B cell (primary cell): ENCODE measurements at regions not wholly inside any gene's neighbourhood (a gene's known extent, or its start where the extent isn't known, plus 50 kb on each side); places are given as distances from the start of the nearest gene placed in this dataset.

ENCODE experiments used
- ATAC-seq: fragments of 200-7000 bp; cut with Tn5 transposase; one replicate; pipeline ENCODE4 v1.10.0; 2021; ENCODE audit warnings: low read depth, mild to moderate bottlenecking, moderate number of reproducible peaks, moderate library complexity
- CTCF ChIA-PET: fragments of 350-600 bp; sonication (Branson Sonifier 250); formaldehyde crosslinking; loops from one replicate; lab custom pipeline; 2021; ENCODE audit warnings: antibody characterized with exemption, inconsistent platforms; lab: Charles Lee
- POLR2A ChIA-PET: fragments of 350-600 bp; sonication (Branson Sonifier 250); formaldehyde crosslinking; loops from one replicate; lab custom pipeline; 2021; ENCODE audit warnings: antibody characterized with exemption; lab: Charles Lee
- DNase-seq: peaks from one replicate; pipeline ENCODE4 v3.0.0; 2013
- H2AFZ ChIP-seq: 2 replicates; pipeline ENCODE4 v1.6.1; 2012; ENCODE audit warnings: mild to moderate bottlenecking, low read depth, low read length; ENCODE audit not compliant: insufficient read depth, poor library complexity, severe bottlenecking
- H3K27ac ChIP-seq, 2 donors: 1 replicate in 1 of 2; 2 replicates in 1 of 2; pipeline ENCODE4 v1.5.1; 2012 to 2013; ENCODE audit warnings: low read length in 2 of 2, mild to moderate bottlenecking in 2 of 2, moderate library complexity in 1 of 2
- H3K27me3 ChIP-seq, 4 experiments: fragments of 200-600 bp in 1 of 4; sonication (generic) in 1 of 4; replicated peaks in 1 of 4; 1 replicate in 2 of 4; 2 replicates in 2 of 4; pipeline versions ENCODE4 v1.6.1 to v1.7.0; 2013 to 2016; ENCODE audit warnings: low read length in 3 of 4, mild to moderate bottlenecking in 2 of 4, mixed read lengths in 1 of 4, moderate library complexity in 1 of 4; ENCODE audit not compliant: insufficient read depth in 4 of 4, control insufficient read depth in 3 of 4; ENCODE audit errors: control extremely low read depth in 1 of 4
- H3K36me3 ChIP-seq, 2 experiments: replicated peaks in 1 of 2; 1 replicate in 1 of 2; 2 replicates in 1 of 2; pipeline versions ENCODE4 v1.6.1 to v1.7.1; 2013; ENCODE audit warnings: low read length in 1 of 2; ENCODE audit not compliant: insufficient read depth in 2 of 2, control insufficient read depth in 1 of 2; ENCODE audit errors: control extremely low read depth in 1 of 2, extremely low read depth in 1 of 2
- H3K4me1 ChIP-seq, 2 donors: fragments of 200-600 bp in 1 of 2; sonication (generic) in 1 of 2; 1 replicate in 1 of 2; 2 replicates in 1 of 2; pipeline versions ENCODE4 v1.5.1 to v1.6.1; 2013 to 2017; ENCODE audit warnings: low read length in 2 of 2; ENCODE audit not compliant: control insufficient read depth in 2 of 2, insufficient read depth in 2 of 2
- H3K4me2 ChIP-seq: replicated peaks from 2 replicates; pipeline ENCODE3; 2012; ENCODE audit warnings: mild to moderate bottlenecking, low read depth, low read length; ENCODE audit not compliant: poor library complexity, severe bottlenecking
- H3K4me3 ChIP-seq, 5 experiments: fragments of 200-600 bp in 1 of 5; sonication (generic) in 1 of 5; 1 replicate in 3 of 5; 2 replicates in 2 of 5; pipeline versions ENCODE4 v1.5.1 to v1.7.0; 2011 to 2016; ENCODE audit warnings: low read length in 4 of 5, mild to moderate bottlenecking in 4 of 5, low read depth in 2 of 5, control low read depth in 1 of 5, moderate library complexity in 1 of 5; ENCODE audit not compliant: insufficient read depth in 1 of 5; ENCODE audit errors: control extremely low read depth in 1 of 5, extremely low read depth in 1 of 5
- H3K79me2 ChIP-seq: fragments of 200-600 bp; sonication (generic); one replicate; pipeline ENCODE4 v1.6.0; 2016; ENCODE audit warnings: low read length; ENCODE audit not compliant: control insufficient read depth, insufficient read depth
- H3K9ac ChIP-seq: fragments of 200-600 bp; sonication (generic); 2 replicates; pipeline ENCODE4 v1.6.1; 2017; ENCODE audit warnings: mild to moderate bottlenecking, low read length, moderate library complexity
- H3K9me3 ChIP-seq, 3 donors: one replicate each; pipeline versions ENCODE4 v1.6.1 to v1.7.1; 2013; ENCODE audit warnings: low read length in 2 of 3; ENCODE audit not compliant: control insufficient read depth in 2 of 3, insufficient read depth in 1 of 3; ENCODE audit errors: control extremely low read depth in 1 of 3
- H4K20me1 ChIP-seq: 2 replicates; pipeline ENCODE4 v1.6.0; 2012; ENCODE audit warnings: mild to moderate bottlenecking, low read length; ENCODE audit not compliant: insufficient read depth, control insufficient read depth, poor library complexity, severe bottlenecking
- H3K27ac Mint-ChIP-seq: one replicate; pipeline ENCODE4 v1.8.0; 2021; ENCODE audit warnings: mixed read lengths
- H3K27me3 Mint-ChIP-seq: one replicate; pipeline ENCODE4 v1.8.0; 2021; ENCODE audit warnings: mixed read lengths
- H3K4me1 Mint-ChIP-seq: one replicate; pipeline ENCODE4 v1.8.0; 2021; ENCODE audit warnings: mixed read lengths
- H3K4me3 Mint-ChIP-seq: one replicate; pipeline ENCODE4 v1.8.0; 2021; ENCODE audit warnings: mixed read lengths
- H3K9me3 Mint-ChIP-seq: one replicate; pipeline ENCODE4 v1.8.0; 2022; ENCODE audit warnings: mixed read lengths; ENCODE audit not compliant: insufficient read depth
- CTCF ChIP-seq: fragments of 200-600 bp; IDR thresholded peaks from one replicate; pipeline ENCODE4 v1.8.0; 2022; ENCODE audit warnings: antibody characterized with exemption, mild to moderate bottlenecking
- EZH2 ChIP-seq: IDR thresholded peaks from 2 replicates; pipeline ENCODE4 v1.6.1; 2012; ENCODE audit warnings: borderline replicate concordance, low read depth, mild to moderate bottlenecking, moderate library complexity, low read length; ENCODE audit not compliant: insufficient read depth, poor library complexity, severe bottlenecking
- WGBS: methylation state at CpG from one replicate; pipeline ENCODE4 v1.1.5; 2013; ENCODE audit warnings: missing lambda C conversion rate; ENCODE audit not compliant: insufficient coverage; 5-methylcytosine and 5-hydroxymethylcytosine counted together
- intact Hi-C: fragments of 100-400 bp; cut with micrococcal nuclease; formaldehyde crosslinking; loops from one replicate; pipeline ENCODE4 v1.10.0; 2022

GRCh38 chr1:99465176-99465900, 180.6 kb upstream of the PALMD start:
- Histone ChIP-seq H3K27ac (no peak overlapping the region), H3K27me3 (no peaks in the 10 kb centered on the region), H3K4me1 (no peaks in the 10 kb centered on the region), H3K79me2 (no peaks in the 10 kb centered on the region), H4K20me1 (no peaks in the 10 kb centered on the region), H3K9me3 (peaks cover 0 to 7% (median 0%) of the 10 kb centered on the region in 3 donors), H3K36me3 (no peaks in the 10 kb centered on the region), H3K4me2 (no peak overlapping the region), H3K4me3 (no peak overlapping the region), H2AFZ (no peak overlapping the region), H3K9ac (no peak overlapping the region)
- DNase-seq = no peak
- CTCF ChIA-PET = no interaction called here
- no peak overlapping the region for H3K4me3 Mint-ChIP-seq
- TF ChIP-seq CTCF = no peak
- TF ChIP-seq EZH2 = no peak
- intact Hi-C loops = no loop called here
- 79% methylated on average over 2 of the region's 3 CpGs for WGBS
- POLR2A ChIA-PET = no interaction called here
- ATAC-seq = no peak
- peaks cover 3% of the 10 kb centered on the region for H3K27me3 Mint-ChIP-seq
- H3K27ac Mint-ChIP-seq = no peak overlapping the region
- no peaks in the 10 kb centered on the region for H3K9me3 Mint-ChIP-seq
- H3K4me1 Mint-ChIP-seq = no peaks in the 10 kb centered on the region

- TF ChIP-seq EZH2 (no peak), CTCF (no peak)
- CTCF ChIA-PET = no interaction called here
- Histone ChIP-seq H3K27me3 (no peaks in the 10 kb centered on the region), H3K4me1 (no peaks in the 10 kb centered on the region), H3K79me2 (no peaks in the 10 kb centered on the region), H3K36me3 (no peaks in the 10 kb centered on the region), H3K4me3 (no peak overlapping the region), H4K20me1 (no peaks in the 10 kb centered on the region), H2AFZ (no peak overlapping the region), H3K9me3 (peaks cover 0 to 3% (median 0%) of the 10 kb centered on the region in 3 donors), H3K27ac (no peak overlapping the region), H3K4me2 (no peak overlapping the region), H3K9ac (no peak overlapping the region)
- POLR2A ChIA-PET = no interaction called here
- ATAC-seq (no peak), DNase-seq (no peak)
- WGBS = 80% methylated on average over 2 of the region's 4 CpGs
- no peak overlapping the region for H3K27ac Mint-ChIP-seq
- peaks cover 3% of the 10 kb centered on the region for H3K27me3 Mint-ChIP-seq
- H3K4me3 Mint-ChIP-seq = no peak overlapping the region
- intact Hi-C loops = no loop called here
- no peaks in the 10 kb centered on the region for H3K4me1 Mint-ChIP-seq
- H3K9me3 Mint-ChIP-seq = no peaks in the 10 kb centered on the region
Observed at GRCh38 chr1:99467645-99468044, 178.3 kb upstream of the PALMD start.
